Chondrocyte (in vitro differentiated cells): ENCODE measurements at regions not wholly inside any gene's neighbourhood (a gene's known extent, or its start where the extent isn't known, plus 50 kb on each side); places are given as distances from the start of the nearest gene placed in this dataset.

ENCODE experiments used
- DNase-seq: peaks from one replicate; pipeline ENCODE4 v3.0.0; 2021; ENCODE audit warnings: mixed read lengths, low spot score
- H3K27ac Mint-ChIP-seq: one replicate; pipeline ENCODE4 v1.8.0; 2021; ENCODE audit warnings: mild to moderate bottlenecking, moderate library complexity, mixed read lengths; ENCODE audit not compliant: unreplicated experiment
- H3K27me3 Mint-ChIP-seq: 2 replicates; pipeline ENCODE4 v1.8.0; 2021; ENCODE audit warnings: low read depth, mixed read lengths
- H3K36me3 Mint-ChIP-seq: 2 replicates; pipeline ENCODE4 v1.8.0; 2021; ENCODE audit warnings: low read depth, mixed read lengths
- H3K4me1 Mint-ChIP-seq: 2 replicates; pipeline ENCODE4 v1.8.0; 2021; ENCODE audit warnings: low read depth, mild to moderate bottlenecking, mixed read lengths
- H3K4me3 Mint-ChIP-seq: one replicate; pipeline ENCODE4 v1.8.0; 2021; ENCODE audit warnings: mild to moderate bottlenecking, moderate library complexity, mixed read lengths; ENCODE audit not compliant: unreplicated experiment
- H3K9me3 Mint-ChIP-seq: 2 replicates; pipeline ENCODE4 v1.8.0; 2021; ENCODE audit warnings: low read depth, mixed read lengths
- TF ChIP-seq, protein P1 (sequence below): fragments of 200-600 bp; sonication (generic); IDR thresholded peaks from 2 replicates; pipeline ENCODE4 v1.5.0; 2021; ENCODE audit warnings: antibody characterized with exemption, mild to moderate bottlenecking, moderate library complexity

DNA sequence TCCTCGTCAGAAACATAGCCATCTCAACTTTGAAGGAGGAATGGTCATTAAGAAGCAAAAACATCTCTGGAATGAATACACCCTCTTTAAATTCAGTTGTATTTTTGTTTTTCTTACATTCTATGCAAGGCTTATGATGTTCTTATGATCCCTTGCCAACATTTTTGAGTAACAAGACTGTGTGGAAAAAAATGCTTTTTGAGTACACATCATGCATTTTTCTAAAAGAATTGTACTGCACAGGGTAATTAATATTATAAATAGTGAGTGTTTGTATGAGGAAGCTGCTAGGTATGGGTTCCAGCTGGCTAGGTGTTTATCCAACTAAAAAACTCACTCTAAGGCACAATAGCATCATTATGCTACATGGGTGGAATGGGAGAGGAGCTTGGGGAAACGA is 59.0 kb upstream of the SPATS2L start:
- TF ChIP-seq, protein P1, sequence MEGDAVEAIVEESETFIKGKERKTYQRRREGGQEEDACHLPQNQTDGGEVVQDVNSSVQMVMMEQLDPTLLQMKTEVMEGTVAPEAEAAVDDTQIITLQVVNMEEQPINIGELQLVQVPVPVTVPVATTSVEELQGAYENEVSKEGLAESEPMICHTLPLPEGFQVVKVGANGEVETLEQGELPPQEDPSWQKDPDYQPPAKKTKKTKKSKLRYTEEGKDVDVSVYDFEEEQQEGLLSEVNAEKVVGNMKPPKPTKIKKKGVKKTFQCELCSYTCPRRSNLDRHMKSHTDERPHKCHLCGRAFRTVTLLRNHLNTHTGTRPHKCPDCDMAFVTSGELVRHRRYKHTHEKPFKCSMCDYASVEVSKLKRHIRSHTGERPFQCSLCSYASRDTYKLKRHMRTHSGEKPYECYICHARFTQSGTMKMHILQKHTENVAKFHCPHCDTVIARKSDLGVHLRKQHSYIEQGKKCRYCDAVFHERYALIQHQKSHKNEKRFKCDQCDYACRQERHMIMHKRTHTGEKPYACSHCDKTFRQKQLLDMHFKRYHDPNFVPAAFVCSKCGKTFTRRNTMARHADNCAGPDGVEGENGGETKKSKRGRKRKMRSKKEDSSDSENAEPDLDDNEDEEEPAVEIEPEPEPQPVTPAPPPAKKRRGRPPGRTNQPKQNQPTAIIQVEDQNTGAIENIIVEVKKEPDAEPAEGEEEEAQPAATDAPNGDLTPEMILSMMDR, result no peak
- Mint-ChIP-seq H3K9me3 (no peaks in the 10 kb centered on the region), H3K4me3 (no peak overlapping the region), H3K36me3 (no peaks in the 10 kb centered on the region), H3K27ac (peak overlapping the region; percentile 68), H3K27me3 (no peaks in the 10 kb centered on the region), H3K4me1 (peaks cover 39% of the 10 kb centered on the region)
- no peak for DNase-seq

GRCh38 chr2:200252265-200253067 is 54.0 kb upstream of the SPATS2L start:
- H3K4me1 Mint-ChIP-seq, result peaks cover 43% of the 10 kb centered on the region
- H3K27ac Mint-ChIP-seq, result peak overlapping the region; percentile 95
- TF ChIP-seq, protein P1, result no peak
- DNase-seq, result no peak
- peak overlapping the region; percentile 8 for H3K4me3 Mint-ChIP-seq
- H3K9me3 Mint-ChIP-seq, result no peaks in the 10 kb centered on the region
- no peaks in the 10 kb centered on the region for H3K36me3 Mint-ChIP-seq
- no peaks in the 10 kb centered on the region for H3K27me3 Mint-ChIP-seq

GRCh38 chr2:200253639-200254038 is 52.9 kb upstream of the SPATS2L start:
- TF ChIP-seq, protein P1, result no peak
- Mint-ChIP-seq H3K4me1 (peaks cover 37% of the 10 kb centered on the region), H3K27me3 (no peaks in the 10 kb centered on the region), H3K9me3 (no peaks in the 10 kb centered on the region), H3K36me3 (no peaks in the 10 kb centered on the region), H3K4me3 (no peak overlapping the region), H3K27ac (peak overlapping the region; percentile 95)
- DNase-seq, result no peak

DNA sequence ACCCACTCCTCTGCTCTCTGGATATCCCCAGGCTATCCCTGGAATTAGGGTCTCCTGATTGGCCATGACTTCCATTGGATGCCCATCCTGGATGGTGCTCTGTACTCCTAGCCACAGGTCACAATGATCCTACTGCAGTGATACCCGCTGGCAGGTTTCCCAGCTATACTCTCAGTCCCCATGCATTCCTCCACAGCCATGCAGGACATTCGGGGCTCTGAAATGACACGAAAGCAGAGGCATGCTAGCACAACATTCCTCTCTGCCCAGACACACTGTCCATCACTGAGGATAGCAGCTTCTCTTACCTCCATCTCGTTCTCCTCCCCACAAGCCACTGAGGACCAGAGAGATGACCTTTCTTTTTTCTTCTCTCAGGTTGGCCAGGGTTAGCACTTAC is 51.7 kb upstream of the SPATS2L start:
- TF ChIP-seq, protein P1, result no peak
- Mint-ChIP-seq H3K9me3 (no peaks in the 10 kb centered on the region), H3K4me3 (no peak overlapping the region), H3K4me1 (peaks cover 35% of the 10 kb centered on the region), H3K27ac (peak overlapping the region; percentile 14), H3K27me3 (no peaks in the 10 kb centered on the region), H3K36me3 (no peaks in the 10 kb centered on the region)
- no peak for DNase-seq

DNA sequence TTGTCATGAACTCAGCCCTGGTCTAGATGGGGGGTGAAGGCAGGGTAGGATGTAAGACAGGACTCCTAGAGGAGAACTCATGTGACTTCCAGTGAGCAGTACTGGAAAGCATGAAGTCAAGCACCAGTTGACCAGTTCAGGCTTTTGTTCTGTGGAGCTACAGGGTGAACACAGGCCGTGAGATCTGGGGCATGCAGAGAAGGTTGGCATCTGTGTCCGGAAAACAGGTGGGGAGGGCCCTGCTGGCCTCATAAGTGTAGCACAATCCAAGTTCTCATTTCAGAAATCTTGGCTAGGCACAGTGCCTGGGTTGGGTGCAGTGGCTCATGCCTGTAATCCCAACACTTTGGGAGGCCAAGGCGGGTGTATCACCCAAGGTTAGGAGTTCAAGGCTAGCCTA is 50.9 kb upstream of the SPATS2L start:
- H3K4me1 Mint-ChIP-seq, result peaks cover 34% of the 10 kb centered on the region
- no peak for DNase-seq
- H3K9me3 Mint-ChIP-seq, result no peaks in the 10 kb centered on the region
- no peak overlapping the region for H3K4me3 Mint-ChIP-seq
- no peaks in the 10 kb centered on the region for H3K36me3 Mint-ChIP-seq
- H3K27me3 Mint-ChIP-seq, result no peaks in the 10 kb centered on the region
- no peak overlapping the region for H3K27ac Mint-ChIP-seq
- TF ChIP-seq, protein P1, result no peak
